Cardiac muscle cell (in vitro differentiated cells and primary cell): ENCODE measurements at regions not wholly inside any gene's neighbourhood (a gene's known extent, or its start where the extent isn't known, plus 50 kb on each side); places are given as distances from the start of the nearest gene placed in this dataset.
A peak's percentile ranks its signal among the peaks of the same experiment; 100 is the strongest.

ENCODE experiments used
- DNase-seq, 2 donors: peaks; one replicate each; pipeline versions ENCODE4 v3.0.0 to v3.0.0-alpha.2; 2010 to 2017; ENCODE audit warnings: low read depth in 1 of 2, low spot score in 1 of 2
- H3K27ac ChIP-seq: fragments of 200-600 bp; sonication (generic); 2 replicates; pipeline ENCODE4 v1.5.1; 2016
- H3K27me3 ChIP-seq: fragments of 200-600 bp; sonication (generic); 2 replicates; pipeline ENCODE4 v1.6.0; 2016; ENCODE audit warnings: control low read depth
- H3K36me3 ChIP-seq: fragments of 200-600 bp; sonication (generic); 2 replicates; pipeline ENCODE4 v1.5.1; 2016; ENCODE audit warnings: control low read depth
- H3K4me1 ChIP-seq: fragments of 200-600 bp; sonication (generic); 2 replicates; pipeline ENCODE4 v1.8.1; 2017; ENCODE audit warnings: low read depth, mild to moderate bottlenecking, mixed run types
- H3K4me3 ChIP-seq: fragments of 200-600 bp; sonication (generic); 2 replicates; pipeline ENCODE4 v1.5.1; 2016; ENCODE audit warnings: mild to moderate bottlenecking
- H3K9me3 ChIP-seq: fragments of 200-600 bp; sonication (generic); 2 replicates; pipeline ENCODE4 v1.5.1; 2017; ENCODE audit warnings: low read depth, mild to moderate bottlenecking, control low read depth
- CTCF ChIP-seq: IDR thresholded peaks from 2 replicates; pipeline ENCODE4 v1.5.1; 2012; ENCODE audit warnings: low read depth, mild to moderate bottlenecking, low read length

DNA sequence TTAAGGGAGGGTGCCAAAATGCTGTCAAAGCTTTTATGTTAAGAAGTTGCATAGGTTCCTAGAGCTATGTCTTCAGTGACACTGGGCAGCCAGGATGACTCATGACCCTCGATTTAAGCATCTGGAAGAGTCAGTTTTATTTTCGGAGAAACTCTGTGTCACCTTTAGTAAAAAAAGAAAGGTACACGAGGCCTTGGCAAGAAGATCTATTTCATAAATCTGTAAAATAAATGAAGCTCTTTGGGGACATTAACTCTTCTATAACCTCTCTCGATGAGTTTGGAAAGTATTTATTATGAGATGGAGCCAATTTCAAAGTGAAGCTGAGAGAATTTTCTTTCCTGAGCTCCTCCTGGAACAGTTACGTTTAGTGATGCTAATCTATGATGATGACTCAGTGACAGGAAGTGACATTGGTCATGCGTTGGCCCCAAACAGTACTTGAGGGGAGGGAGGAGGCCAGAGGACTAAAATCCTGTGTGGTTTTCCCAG is 156.5 kb downstream of the HLX start:
- Histone ChIP-seq H3K4me1 (no peaks in the 10 kb centered on the region), H3K27ac (no peak overlapping the region), H3K4me3 (no peak overlapping the region), H3K36me3 (no peaks in the 10 kb centered on the region), H3K9me3 (no peaks in the 10 kb centered on the region), H3K27me3 (no peaks in the 10 kb centered on the region)
- no peak for TF ChIP-seq CTCF
- DNase-seq = peak in 1 of 2 donors; percentile 38

GRCh38 chr1:221039616-221040015 is 160.4 kb downstream of the HLX start:
- no peaks in the 10 kb centered on the region for H3K27me3 ChIP-seq
- TF ChIP-seq CTCF = no peak
- no peaks in the 10 kb centered on the region for H3K9me3 ChIP-seq
- H3K27ac ChIP-seq = no peak overlapping the region
- no peak overlapping the region for H3K4me3 ChIP-seq
- no peaks in the 10 kb centered on the region for H3K36me3 ChIP-seq
- H3K4me1 ChIP-seq = no peaks in the 10 kb centered on the region
- no peak for DNase-seq

- Histone ChIP-seq H3K4me3 (no peak overlapping the region), H3K9me3 (no peaks in the 10 kb centered on the region), H3K36me3 (no peaks in the 10 kb centered on the region), H3K27me3 (no peaks in the 10 kb centered on the region), H3K4me1 (no peaks in the 10 kb centered on the region), H3K27ac (no peak overlapping the region)
- TF ChIP-seq CTCF = no peak
- DNase-seq = no peak
Measured at GRCh38 chr1:221040101-221040500, 160.9 kb downstream of the HLX start.

GRCh38 chr1:221040691-221041285 is 161.5 kb downstream of the HLX start:
- H3K9me3 ChIP-seq = no peaks in the 10 kb centered on the region
- no peaks in the 10 kb centered on the region for H3K4me1 ChIP-seq
- no peaks in the 10 kb centered on the region for H3K27me3 ChIP-seq
- no peak for DNase-seq
- H3K4me3 ChIP-seq = no peak overlapping the region
- no peak overlapping the region for H3K27ac ChIP-seq
- no peaks in the 10 kb centered on the region for H3K36me3 ChIP-seq
- TF ChIP-seq CTCF = no peak

DNA sequence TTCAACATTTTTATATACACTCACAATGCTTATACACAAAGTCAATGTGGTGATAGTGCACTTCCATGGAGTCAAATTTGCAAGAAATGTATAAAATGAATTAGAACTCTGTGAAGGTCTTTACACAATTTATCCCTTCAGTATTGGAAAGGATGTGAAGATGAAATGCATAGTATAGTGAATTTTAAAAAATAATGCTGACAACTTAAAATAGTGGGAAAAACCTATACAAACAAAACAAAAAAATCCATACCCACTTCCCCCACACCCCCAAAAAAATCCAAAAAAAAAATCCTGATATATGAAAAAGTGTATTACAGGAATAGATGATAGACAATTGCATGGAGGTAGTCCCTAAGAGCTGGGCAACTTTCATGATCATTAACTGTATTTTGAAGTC is 165.3 kb downstream of the HLX start:
- Histone ChIP-seq H3K27me3 (no peaks in the 10 kb centered on the region), H3K36me3 (no peaks in the 10 kb centered on the region), H3K4me3 (no peak overlapping the region), H3K27ac (no peak overlapping the region), H3K9me3 (no peaks in the 10 kb centered on the region), H3K4me1 (no peaks in the 10 kb centered on the region)
- no peak for TF ChIP-seq CTCF
- DNase-seq = no peak
